HG03442 (cell line): ENCODE measurements at regions not wholly inside any gene's neighbourhood (a gene's known extent, or its start where the extent isn't known, plus 50 kb on each side); places are given as distances from the start of the nearest gene placed in this dataset.
"Not testable (repeated sequence)": the region's sequence is repeated elsewhere in the genome, so short reads cannot be mapped to it uniquely, and the experiment has no call there.

ENCODE experiments used
- ATAC-seq: cut with Tn5 transposase; IDR thresholded peaks from one replicate; pipeline ENCODE4 v1.9.1; 2021; ENCODE audit warnings: mild to moderate bottlenecking, moderate library complexity; ENCODE audit not compliant: unreplicated experiment

- not testable (repeated sequence) for ATAC-seq
Measured at GRCh38 chr15:20022349-20022748, 519.3 kb downstream of the GOLGA6L6 start.

GRCh38 chr15:20021351-20021750, 520.2 kb downstream of the GOLGA6L6 start:
- not testable (repeated sequence) for ATAC-seq

- ATAC-seq = not testable (repeated sequence)
Measured at GRCh38 chr15:20020588-20020987, 521.0 kb downstream of the GOLGA6L6 start.

GRCh38 chr15:20019758-20020157, 521.8 kb downstream of the GOLGA6L6 start:
- ATAC-seq = not testable (repeated sequence)

GRCh38 chr15:20017581-20017980, 524.0 kb downstream of the GOLGA6L6 start:
- not testable (repeated sequence) for ATAC-seq

GRCh38 chr15:20016941-20017340, 524.7 kb downstream of the GOLGA6L6 start:
- not testable (repeated sequence) for ATAC-seq

- ATAC-seq = not testable (repeated sequence)
Measured at GRCh38 chr15:20012837-20013236, 528.8 kb downstream of the GOLGA6L6 start.

- not testable (repeated sequence) for ATAC-seq
Measured at GRCh38 chr15:20010759-20011158, 530.8 kb downstream of the GOLGA6L6 start.

GRCh38 chr15:20009619-20010018, 532.0 kb downstream of the GOLGA6L6 start:
- not testable (repeated sequence) for ATAC-seq

GRCh38 chr15:20007338-20007737, 534.3 kb downstream of the GOLGA6L6 start:
- not testable (repeated sequence) for ATAC-seq

GRCh38 chr15:20003471-20003870, 538.1 kb downstream of the GOLGA6L6 start:
- ATAC-seq = not testable (repeated sequence)

GRCh38 chr15:20002560-20002959, 539.0 kb downstream of the GOLGA6L6 start:
- not testable (repeated sequence) for ATAC-seq

- not testable (repeated sequence) for ATAC-seq
Measured at GRCh38 chr15:19996574-19997194, 544.9 kb downstream of the GOLGA6L6 start.

- ATAC-seq = not testable (repeated sequence)
Measured at GRCh38 chr15:19995296-19995695, 546.3 kb downstream of the GOLGA6L6 start.

- no peak for ATAC-seq
Measured at GRCh38 chr15:19992428-19992827, 549.2 kb downstream of the GOLGA6L6 start.

- ATAC-seq = no peak
Measured at GRCh38 chr15:19988094-19988660, 553.4 kb downstream of the GOLGA6L6 start.

GRCh38 chr15:19987389-19988048, 554.1 kb downstream of the GOLGA6L6 start:
- ATAC-seq = no peak

GRCh38 chr15:19984101-19984500, 557.5 kb downstream of the GOLGA6L6 start:
- no peak for ATAC-seq

GRCh38 chr15:19974998-19975397, 566.6 kb downstream of the GOLGA6L6 start:
- ATAC-seq = no peak

GRCh38 chr15:19973718-19974117, 567.9 kb downstream of the GOLGA6L6 start:
- ATAC-seq = no peak

GRCh38 chr15:19972582-19972981, 569.0 kb downstream of the GOLGA6L6 start:
- not testable (repeated sequence) for ATAC-seq

- ATAC-seq = not testable (repeated sequence)
Measured at GRCh38 chr15:19965574-19965973, 576.0 kb downstream of the GOLGA6L6 start.
